ENCODE measurements at regions not wholly inside any gene's neighbourhood (a gene's known extent, or its start where the extent isn't known, plus 50 kb on each side); places are given as distances from the start of the nearest gene placed in this dataset.

DNA sequence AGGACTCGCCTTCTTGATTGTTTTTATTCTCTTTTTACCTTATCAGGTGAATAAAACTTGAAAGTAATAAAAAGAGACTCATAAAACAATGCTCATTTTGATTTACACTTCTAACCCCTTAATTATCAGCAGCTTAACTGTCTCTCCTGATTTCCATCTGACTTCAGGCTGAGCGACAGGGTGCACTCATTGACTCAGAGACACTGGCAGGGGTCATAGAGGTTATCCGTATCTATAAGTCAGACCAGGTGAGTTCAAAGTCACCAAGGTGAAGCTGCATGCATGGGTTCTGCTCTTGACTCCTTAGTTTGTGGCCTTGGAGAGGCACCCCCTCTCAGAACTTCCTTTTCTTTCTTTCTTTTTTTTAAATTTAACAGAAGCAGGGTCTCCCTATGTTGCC lies 116.4 kb upstream of the SLC34A2 start:
- no peak for TF ChIP-seq POLR2A (IDR thresholded peaks at IDR 0.05)
- TF ChIP-seq, protein P1, sequence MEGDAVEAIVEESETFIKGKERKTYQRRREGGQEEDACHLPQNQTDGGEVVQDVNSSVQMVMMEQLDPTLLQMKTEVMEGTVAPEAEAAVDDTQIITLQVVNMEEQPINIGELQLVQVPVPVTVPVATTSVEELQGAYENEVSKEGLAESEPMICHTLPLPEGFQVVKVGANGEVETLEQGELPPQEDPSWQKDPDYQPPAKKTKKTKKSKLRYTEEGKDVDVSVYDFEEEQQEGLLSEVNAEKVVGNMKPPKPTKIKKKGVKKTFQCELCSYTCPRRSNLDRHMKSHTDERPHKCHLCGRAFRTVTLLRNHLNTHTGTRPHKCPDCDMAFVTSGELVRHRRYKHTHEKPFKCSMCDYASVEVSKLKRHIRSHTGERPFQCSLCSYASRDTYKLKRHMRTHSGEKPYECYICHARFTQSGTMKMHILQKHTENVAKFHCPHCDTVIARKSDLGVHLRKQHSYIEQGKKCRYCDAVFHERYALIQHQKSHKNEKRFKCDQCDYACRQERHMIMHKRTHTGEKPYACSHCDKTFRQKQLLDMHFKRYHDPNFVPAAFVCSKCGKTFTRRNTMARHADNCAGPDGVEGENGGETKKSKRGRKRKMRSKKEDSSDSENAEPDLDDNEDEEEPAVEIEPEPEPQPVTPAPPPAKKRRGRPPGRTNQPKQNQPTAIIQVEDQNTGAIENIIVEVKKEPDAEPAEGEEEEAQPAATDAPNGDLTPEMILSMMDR (IDR thresholded peaks at IDR 0.05): no peak
